H9 (cell line): ENCODE measurements at regions not wholly inside any gene's neighbourhood (a gene's known extent, or its start where the extent isn't known, plus 50 kb on each side); places are given as distances from the start of the nearest gene placed in this dataset.
A peak's percentile ranks its signal among the peaks of the same experiment; 100 is the strongest.
"Not testable (repeated sequence)": the region's sequence is repeated elsewhere in the genome, so short reads cannot be mapped to it uniquely, and the experiment has no call there.

Experiments
- DNase-seq: peaks from one replicate; pipeline ENCODE4 v3.0.0-alpha.2; 2017
- H2AFZ ChIP-seq: one replicate; pipeline ENCODE4 v1.6.1; 2013; ENCODE audit warnings: mild to moderate bottlenecking, low read length, control low read depth, moderate library complexity
- H2AK5ac ChIP-seq: 2 replicates; pipeline ENCODE4 v1.6.1; 2013; ENCODE audit warnings: low read length, control low read depth, mixed read lengths; ENCODE audit not compliant: insufficient read length
- H2BK120ac ChIP-seq: one replicate; pipeline ENCODE4 v1.6.1; 2013; ENCODE audit warnings: low read depth, mild to moderate bottlenecking, low read length, control low read depth, inconsistent platforms; ENCODE audit not compliant: poor library complexity, severe bottlenecking
- H2BK12ac ChIP-seq: 2 replicates; pipeline ENCODE4 v1.6.1; 2013; ENCODE audit warnings: low read length, control low read depth, mixed read lengths, low read depth; ENCODE audit not compliant: insufficient read length
- H2BK15ac ChIP-seq: 2 replicates; pipeline ENCODE4 v1.6.1; 2013; ENCODE audit warnings: low read depth, low read length, control low read depth
- H2BK20ac ChIP-seq: one replicate; pipeline ENCODE4 v1.6.1; 2013; ENCODE audit warnings: low read depth, mild to moderate bottlenecking, low read length, control low read depth, inconsistent platforms; ENCODE audit not compliant: poor library complexity, severe bottlenecking
- H2BK5ac ChIP-seq: 2 replicates; pipeline ENCODE4 v1.6.1; 2013; ENCODE audit warnings: low read length, control low read depth, mixed read lengths; ENCODE audit not compliant: insufficient read length
- H3K14ac ChIP-seq: 2 replicates; pipeline ENCODE4 v1.6.1; 2013; ENCODE audit warnings: low read length, control low read depth; ENCODE audit not compliant: insufficient read depth
- H3K18ac ChIP-seq: 2 replicates; pipeline ENCODE4 v1.6.1; 2013; ENCODE audit warnings: low read depth, mild to moderate bottlenecking, mixed read lengths, low read length, control low read depth; ENCODE audit not compliant: insufficient read length
- H3K23ac ChIP-seq: 2 replicates; pipeline ENCODE4 v1.6.1; 2013; ENCODE audit warnings: low read length, control low read depth, mixed read lengths, low read depth; ENCODE audit not compliant: insufficient read length
- H3K23me2 ChIP-seq: 2 replicates; pipeline ENCODE4 v1.6.1; 2013; ENCODE audit warnings: low read depth, mild to moderate bottlenecking, mixed read lengths, low read length, control low read depth; ENCODE audit not compliant: insufficient read length, poor library complexity, severe bottlenecking
- H3K27ac ChIP-seq: 2 replicates; pipeline ENCODE4 v1.5.1; 2013; ENCODE audit warnings: low read length, control low read depth, mixed read lengths, low read depth; ENCODE audit not compliant: insufficient read length
- H3K27me3 ChIP-seq: 2 replicates; pipeline ENCODE4 v1.6.1; 2013; ENCODE audit warnings: low read length, control low read depth, inconsistent platforms; ENCODE audit not compliant: insufficient read depth
- H3K4ac ChIP-seq: 2 replicates; pipeline ENCODE4 v1.6.1; 2013; ENCODE audit warnings: low read depth, mild to moderate bottlenecking, control low read depth, inconsistent platforms, low read length, moderate library complexity
- H3K4me1 ChIP-seq: 2 replicates; pipeline ENCODE4 v1.6.1; 2013; ENCODE audit warnings: low read length, control low read depth, inconsistent platforms; ENCODE audit not compliant: insufficient read depth
- H3K4me2 ChIP-seq: 2 replicates; pipeline ENCODE4 v1.6.1; 2013; ENCODE audit warnings: low read length, control low read depth, mixed read lengths; ENCODE audit not compliant: insufficient read length, insufficient read depth
- H3K56ac ChIP-seq: 2 replicates; pipeline ENCODE4 v1.6.1; 2013; ENCODE audit warnings: low read depth, mild to moderate bottlenecking, mixed read lengths, low read length, control low read depth; ENCODE audit not compliant: insufficient read length
- H3K79me1 ChIP-seq: 2 replicates; pipeline ENCODE4 v1.6.1; 2013; ENCODE audit warnings: low read depth, mild to moderate bottlenecking, moderate library complexity, low read length, control low read depth, inconsistent platforms; ENCODE audit not compliant: insufficient read depth, poor library complexity, severe bottlenecking
- H3K79me2 ChIP-seq: 2 replicates; pipeline ENCODE4 v1.6.1; 2013; ENCODE audit warnings: low read length, control low read depth, inconsistent platforms; ENCODE audit not compliant: insufficient read depth
- H3K9ac ChIP-seq: 2 replicates; pipeline ENCODE4 v1.6.1; 2013; ENCODE audit warnings: low read length, control low read depth, mixed read lengths; ENCODE audit not compliant: insufficient read length; ENCODE audit errors: extremely low read depth
- H3K9me3 ChIP-seq: one replicate; pipeline ENCODE4 v1.6.1; 2013; ENCODE audit warnings: low read depth, low read length, inconsistent platforms; ENCODE audit not compliant: control insufficient read depth
- H3T11ph ChIP-seq: one replicate; pipeline ENCODE4 v1.6.1; 2013; ENCODE audit warnings: mild to moderate bottlenecking, low read length, control low read depth, inconsistent platforms
- H4K20me1 ChIP-seq: one replicate; pipeline ENCODE4 v1.6.1; 2013; ENCODE audit not compliant: control insufficient read depth, insufficient read length, insufficient read depth
- H4K5ac ChIP-seq: 2 replicates; pipeline ENCODE4 v1.6.1; 2013; ENCODE audit warnings: low read depth, mild to moderate bottlenecking, mixed read lengths, low read length, control low read depth; ENCODE audit not compliant: insufficient read length
- H4K8ac ChIP-seq: replicated peaks from 2 replicates; pipeline ENCODE4 v1.6.1; 2013; ENCODE audit warnings: low read length, control low read depth, mixed read lengths, low read depth; ENCODE audit not compliant: insufficient read length
- H4K91ac ChIP-seq: 2 replicates; pipeline ENCODE4 v1.6.1; 2013; ENCODE audit warnings: low read depth, mild to moderate bottlenecking, moderate library complexity, mixed read lengths, low read length, control low read depth; ENCODE audit not compliant: insufficient read length
- H3K27ac Mint-ChIP-seq, 3 experiments: 2 replicates in 2 of 3; 3 replicates in 1 of 3; pipeline ENCODE4 v1.8.0; 2020 to 2021; ENCODE audit warnings: mixed read lengths in 3 of 3, mild to moderate bottlenecking in 1 of 3, moderate library complexity in 1 of 3
- H3K27me3 Mint-ChIP-seq: 2 replicates; pipeline ENCODE4 v1.8.0; 2021; ENCODE audit warnings: low read depth, mild to moderate bottlenecking, moderate library complexity, mixed read lengths
- H3K36me3 Mint-ChIP-seq, 3 experiments: 2 replicates in 2 of 3; 3 replicates in 1 of 3; pipeline ENCODE4 v1.8.0; 2020 to 2021; ENCODE audit warnings: low read depth in 3 of 3, mixed read lengths in 3 of 3; ENCODE audit not compliant: insufficient read depth in 1 of 3
- H3K4me1 Mint-ChIP-seq, 2 experiments: 2 replicates each; pipeline ENCODE4 v1.8.0; 2020; ENCODE audit warnings: mixed read lengths in 2 of 2
- H3K4me3 Mint-ChIP-seq, 2 experiments: 2 replicates in 1 of 2; 3 replicates in 1 of 2; pipeline ENCODE4 v1.8.0; 2020 to 2021; ENCODE audit warnings: mild to moderate bottlenecking in 2 of 2, mixed read lengths in 2 of 2, moderate library complexity in 1 of 2
- H3K9me3 Mint-ChIP-seq, 2 experiments: 2 replicates in 1 of 2; 3 replicates in 1 of 2; pipeline ENCODE4 v1.8.0; 2020; ENCODE audit warnings: mild to moderate bottlenecking in 2 of 2, mixed read lengths in 2 of 2, moderate library complexity in 1 of 2
- CTCF ChIP-seq: fragments of 200-600 bp; sonication (generic); conservative IDR thresholded peaks from 3 replicates; pipeline ENCODE4 v1.8.0; 2021; ENCODE audit warnings: antibody characterized with exemption, mild to moderate bottlenecking
- WGBS: extraction: QIAGEN DNeasy Blood & Tissue Kit; methylation state at CpG from one replicate; pipeline ENCODE4 v1.1.7; 2013; ENCODE audit warnings: missing lambda C conversion rate, low lambda C conversion rate, mixed read lengths; ENCODE audit not compliant: insufficient read length; ENCODE audit errors: extremely low coverage; 5-methylcytosine and 5-hydroxymethylcytosine counted together

DNA sequence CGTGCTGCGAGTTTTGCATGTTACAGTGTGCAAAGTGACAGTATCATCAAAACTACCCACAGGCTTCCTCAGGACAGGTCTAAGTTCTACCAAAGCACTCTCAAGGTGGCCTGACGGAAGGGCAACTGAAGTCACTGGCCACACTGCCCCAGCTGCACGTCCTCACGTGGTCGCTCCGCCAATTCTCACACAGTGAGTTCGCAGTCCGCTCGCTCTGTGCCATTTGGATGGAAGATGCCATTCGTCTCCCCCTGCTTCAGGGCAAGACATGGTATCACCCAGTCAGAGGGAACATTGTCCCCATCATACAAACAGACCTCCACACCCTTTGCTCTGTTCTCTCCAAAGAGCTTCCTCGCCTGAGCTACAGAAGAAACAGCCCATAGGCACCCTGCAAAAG, 109.6 kb upstream of the COBL start:
- no peak overlapping the region for H4K5ac ChIP-seq
- Mint-ChIP-seq H3K9me3 (no peaks in the 10 kb centered on the region), H3K4me3 (no peak overlapping the region), H3K4me1 (peaks cover 2 to 7% of the 10 kb centered on the region in 2 experiments), H3K36me3 (no peaks in the 10 kb centered on the region), H3K27ac (peak overlapping the region in 1 of 3 experiments; percentile 65; a peak in 3 of 7 replicates), H3K27me3 (no peaks in the 10 kb centered on the region)
- H3K4me2 ChIP-seq = no peak overlapping the region
- H3K56ac ChIP-seq = no peak overlapping the region
- no peak overlapping the region for H3K4ac ChIP-seq
- H3K23me2 ChIP-seq = no peaks in the 10 kb centered on the region
- DNase-seq = no peak
- H2BK120ac ChIP-seq = no peak overlapping the region
- no peak overlapping the region for H3K23ac ChIP-seq
- no peak overlapping the region for H2BK20ac ChIP-seq
- H4K91ac ChIP-seq = no peak overlapping the region
- H3K14ac ChIP-seq = no peak overlapping the region
- H3K79me2 ChIP-seq = no peaks in the 10 kb centered on the region
- no peak overlapping the region for H3K18ac ChIP-seq
- no peak overlapping the region for H4K8ac ChIP-seq
- H2AFZ ChIP-seq = no peak overlapping the region
- H3K4me1 ChIP-seq = no peaks in the 10 kb centered on the region
- H3K27me3 ChIP-seq = no peaks in the 10 kb centered on the region
- no peak overlapping the region for H3K9ac ChIP-seq
- no peak overlapping the region for H2BK15ac ChIP-seq
- no peak overlapping the region for H2BK5ac ChIP-seq
- H4K20me1 ChIP-seq = no peaks in the 10 kb centered on the region
- no peak overlapping the region for H3T11ph ChIP-seq
- no peak overlapping the region for H3K27ac ChIP-seq
- no CpG with 5 or more reads among the region's 12 CpGs for WGBS
- no peak overlapping the region for H2AK5ac ChIP-seq
- no peaks in the 10 kb centered on the region for H3K79me1 ChIP-seq
- H3K9me3 ChIP-seq = no peaks in the 10 kb centered on the region
- TF ChIP-seq CTCF = no peak
- no peak overlapping the region for H2BK12ac ChIP-seq

DNA sequence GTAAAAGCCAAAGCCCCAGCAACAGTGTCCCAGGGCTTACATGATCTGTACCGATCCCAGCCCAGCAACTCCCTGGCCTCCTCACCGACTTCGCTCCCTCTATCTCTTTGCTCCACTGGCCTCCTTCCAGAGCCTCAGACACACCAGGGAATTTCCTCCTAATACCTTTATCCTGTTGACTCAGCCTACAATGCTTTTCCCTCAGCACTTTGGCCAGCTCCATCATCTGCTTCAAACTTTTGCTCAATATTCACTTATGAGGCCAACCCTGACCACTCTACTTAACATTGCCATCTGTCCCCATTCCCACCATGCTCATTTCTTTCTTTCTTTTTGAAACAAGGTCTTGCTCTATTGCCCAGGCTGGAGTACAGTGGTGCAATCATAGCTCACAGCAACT, 93.3 kb upstream of the COBL start:
- not testable (repeated sequence) for H3K4me1 Mint-ChIP-seq, H3K27me3 Mint-ChIP-seq, H4K20me1 ChIP-seq, H3K4me2 ChIP-seq, H3K27ac ChIP-seq, H2BK20ac ChIP-seq, H3K79me1 ChIP-seq, H3K79me2 ChIP-seq, H3T11ph ChIP-seq, H3K4me3 Mint-ChIP-seq, H4K5ac ChIP-seq, H2BK12ac ChIP-seq, H2BK15ac ChIP-seq, H2BK120ac ChIP-seq, H3K36me3 Mint-ChIP-seq, H3K4ac ChIP-seq, H3K23ac ChIP-seq, H4K91ac ChIP-seq, H3K9ac ChIP-seq, H3K9me3 Mint-ChIP-seq, H3K56ac ChIP-seq, H2BK5ac ChIP-seq, H2AFZ ChIP-seq, H3K23me2 ChIP-seq, H3K9me3 ChIP-seq, DNase-seq, H3K27me3 ChIP-seq, H4K8ac ChIP-seq, H3K27ac Mint-ChIP-seq, H2AK5ac ChIP-seq, H3K4me1 ChIP-seq, H3K14ac ChIP-seq, H3K18ac ChIP-seq
- WGBS = no CpG with 5 or more reads among the region's 3 CpGs
